Chondrocyte (in vitro differentiated cells): ENCODE measurements at regions not wholly inside any gene's neighbourhood (a gene's known extent, or its start where the extent isn't known, plus 50 kb on each side); places are given as distances from the start of the nearest gene placed in this dataset.
"Not testable (repeated sequence)": the region's sequence is repeated elsewhere in the genome, so short reads cannot be mapped to it uniquely, and the experiment has no call there.

ENCODE experiments used
- DNase-seq: peaks from one replicate; pipeline ENCODE4 v3.0.0; 2021; ENCODE audit warnings: mixed read lengths, low spot score
- H3K27ac Mint-ChIP-seq: one replicate; pipeline ENCODE4 v1.8.0; 2021; ENCODE audit warnings: mild to moderate bottlenecking, moderate library complexity, mixed read lengths; ENCODE audit not compliant: unreplicated experiment
- H3K27me3 Mint-ChIP-seq: 2 replicates; pipeline ENCODE4 v1.8.0; 2021; ENCODE audit warnings: low read depth, mixed read lengths
- H3K36me3 Mint-ChIP-seq: 2 replicates; pipeline ENCODE4 v1.8.0; 2021; ENCODE audit warnings: low read depth, mixed read lengths
- H3K4me1 Mint-ChIP-seq: 2 replicates; pipeline ENCODE4 v1.8.0; 2021; ENCODE audit warnings: low read depth, mild to moderate bottlenecking, mixed read lengths
- H3K4me3 Mint-ChIP-seq: one replicate; pipeline ENCODE4 v1.8.0; 2021; ENCODE audit warnings: mild to moderate bottlenecking, moderate library complexity, mixed read lengths; ENCODE audit not compliant: unreplicated experiment
- H3K9me3 Mint-ChIP-seq: 2 replicates; pipeline ENCODE4 v1.8.0; 2021; ENCODE audit warnings: low read depth, mixed read lengths
- CTCF ChIP-seq: fragments of 200-600 bp; sonication (generic); IDR thresholded peaks from 2 replicates; pipeline ENCODE4 v1.5.0; 2021; ENCODE audit warnings: antibody characterized with exemption, mild to moderate bottlenecking, moderate library complexity

GRCh38 chr7:76937330-76937729 lies 94.8 kb downstream of the SPDYE17 start:
- H3K4me1 Mint-ChIP-seq, H3K27ac Mint-ChIP-seq, H3K36me3 Mint-ChIP-seq, DNase-seq, H3K4me3 Mint-ChIP-seq, H3K9me3 Mint-ChIP-seq: not testable (repeated sequence)
- H3K27me3 Mint-ChIP-seq = peaks cover 16% of the 10 kb centered on the region

- H3K9me3 Mint-ChIP-seq, H3K4me1 Mint-ChIP-seq, H3K4me3 Mint-ChIP-seq, H3K36me3 Mint-ChIP-seq, DNase-seq, H3K27ac Mint-ChIP-seq: not testable (repeated sequence)
- H3K27me3 Mint-ChIP-seq = peaks cover 16% of the 10 kb centered on the region
Observed at GRCh38 chr7:76936346-76936745, 95.8 kb downstream of the SPDYE17 start.

GRCh38 chr7:76934711-76935110 lies 97.5 kb downstream of the SPDYE17 start:
- not testable (repeated sequence) for H3K4me1 Mint-ChIP-seq, DNase-seq, H3K27ac Mint-ChIP-seq, H3K9me3 Mint-ChIP-seq, H3K4me3 Mint-ChIP-seq, H3K36me3 Mint-ChIP-seq
- peaks cover 20% of the 10 kb centered on the region for H3K27me3 Mint-ChIP-seq

- H3K4me3 Mint-ChIP-seq, DNase-seq, H3K36me3 Mint-ChIP-seq, H3K27ac Mint-ChIP-seq, H3K4me1 Mint-ChIP-seq, H3K9me3 Mint-ChIP-seq: not testable (repeated sequence)
- H3K27me3 Mint-ChIP-seq = peaks cover 26% of the 10 kb centered on the region
Observed at GRCh38 chr7:76932957-76933356, 99.2 kb downstream of the SPDYE17 start.

- not testable (repeated sequence) for H3K36me3 Mint-ChIP-seq, H3K27ac Mint-ChIP-seq, H3K9me3 Mint-ChIP-seq, H3K4me3 Mint-ChIP-seq, H3K4me1 Mint-ChIP-seq, DNase-seq
- peaks cover 17% of the 10 kb centered on the region for H3K27me3 Mint-ChIP-seq
Observed at GRCh38 chr7:76931441-76931840, 100.7 kb downstream of the SPDYE17 start.

- H3K9me3 Mint-ChIP-seq, H3K4me1 Mint-ChIP-seq, H3K4me3 Mint-ChIP-seq, DNase-seq, H3K36me3 Mint-ChIP-seq, H3K27ac Mint-ChIP-seq: not testable (repeated sequence)
- peaks cover 14% of the 10 kb centered on the region for H3K27me3 Mint-ChIP-seq
Observed at GRCh38 chr7:76930416-76930815, 101.7 kb downstream of the SPDYE17 start.

- H3K27me3 Mint-ChIP-seq = peaks cover 19% of the 10 kb centered on the region
- H3K4me3 Mint-ChIP-seq, H3K36me3 Mint-ChIP-seq, H3K4me1 Mint-ChIP-seq, DNase-seq, H3K9me3 Mint-ChIP-seq, H3K27ac Mint-ChIP-seq: not testable (repeated sequence)
Observed at GRCh38 chr7:76928751-76929150, 103.4 kb downstream of the SPDYE17 start.

GRCh38 chr7:76927741-76928393 lies 104.3 kb downstream of the SPDYE17 start:
- not testable (repeated sequence) for H3K27ac Mint-ChIP-seq, H3K4me1 Mint-ChIP-seq, H3K4me3 Mint-ChIP-seq, H3K9me3 Mint-ChIP-seq, DNase-seq, H3K36me3 Mint-ChIP-seq
- peaks cover 18% of the 10 kb centered on the region for H3K27me3 Mint-ChIP-seq

- H3K27ac Mint-ChIP-seq, H3K4me1 Mint-ChIP-seq, H3K9me3 Mint-ChIP-seq, H3K36me3 Mint-ChIP-seq, H3K4me3 Mint-ChIP-seq, DNase-seq: not testable (repeated sequence)
- peaks cover 20% of the 10 kb centered on the region for H3K27me3 Mint-ChIP-seq
Observed at GRCh38 chr7:76926416-76926815, 105.7 kb downstream of the SPDYE17 start.

GRCh38 chr7:76924756-76925155 lies 107.4 kb downstream of the SPDYE17 start:
- peak; percentile 18 for TF ChIP-seq CTCF
- peaks cover 18% of the 10 kb centered on the region for H3K27me3 Mint-ChIP-seq
- H3K4me3 Mint-ChIP-seq, H3K4me1 Mint-ChIP-seq, H3K27ac Mint-ChIP-seq, H3K9me3 Mint-ChIP-seq, DNase-seq, H3K36me3 Mint-ChIP-seq: not testable (repeated sequence)

GRCh38 chr7:76918619-76919018 lies 113.5 kb downstream of the SPDYE17 start:
- H3K27ac Mint-ChIP-seq, DNase-seq, H3K9me3 Mint-ChIP-seq: not testable (repeated sequence)

GRCh38 chr7:76914361-76914760 lies 117.8 kb downstream of the SPDYE17 start:
- not testable (repeated sequence) for H3K4me3 Mint-ChIP-seq, H3K9me3 Mint-ChIP-seq, DNase-seq, H3K4me1 Mint-ChIP-seq, H3K36me3 Mint-ChIP-seq, H3K27ac Mint-ChIP-seq, H3K27me3 Mint-ChIP-seq

More at GRCh38 chr7:76918619-76919018, 113.5 kb downstream of the SPDYE17 start:
- H3K27me3 Mint-ChIP-seq, H3K4me1 Mint-ChIP-seq, H3K36me3 Mint-ChIP-seq, H3K4me3 Mint-ChIP-seq: not testable (repeated sequence)
